ENCODE measurements at regions not wholly inside any gene's neighbourhood (a gene's known extent, or its start where the extent isn't known, plus 50 kb on each side); places are given as distances from the start of the nearest gene placed in this dataset.

- peaks cover 47% of the 10 kb centered on the region for H3K27me3 Mint-ChIP-seq (ENCODE audit: low read depth)
Measured at GRCh38 chr3:182686033-182686886, 107.0 kb upstream of the ATP11B start.

GRCh38 chr3:182690172-182690571 lies 103.1 kb upstream of the ATP11B start:
- no peak overlapping the region for H3K27ac Mint-ChIP-seq
- H3K9me3 Mint-ChIP-seq, result no peaks in the 10 kb centered on the region
- no peak overlapping the region for H3K4me3 Mint-ChIP-seq
- peaks cover 30% of the 10 kb centered on the region for H3K27me3 Mint-ChIP-seq (ENCODE audit: low read depth)
- H3K4me1 Mint-ChIP-seq (ENCODE audit: low read depth), result no peaks in the 10 kb centered on the region
- no peaks in the 10 kb centered on the region for H3K36me3 Mint-ChIP-seq (ENCODE audit: insufficient read depth in 2 of 2)
- ATAC-seq (replicated peaks in 1 of 2), result no peak
- DNase-seq, result no peak

More at GRCh38 chr3:182686033-182686886, 107.0 kb upstream of the ATP11B start:
- ATAC-seq (replicated peaks in 1 of 2) (no peak), DNase-seq (no peak)
- Mint-ChIP-seq H3K4me3 (no peak overlapping the region), H3K36me3 (ENCODE audit: insufficient read depth in 2 of 2) (peaks cover 0 to 1% of the 10 kb centered on the region in 2 donors), H3K27ac (no peak overlapping the region), H3K9me3 (no peaks in the 10 kb centered on the region), H3K4me1 (ENCODE audit: low read depth) (peaks cover 14% of the 10 kb centered on the region)

GRCh38 chr3:182692021-182692420 lies 101.3 kb upstream of the ATP11B start:
- peaks cover 13% of the 10 kb centered on the region for H3K27me3 Mint-ChIP-seq (ENCODE audit: low read depth)
- H3K9me3 Mint-ChIP-seq, result no peaks in the 10 kb centered on the region
- no peak for DNase-seq
- H3K4me1 Mint-ChIP-seq (ENCODE audit: low read depth), result no peaks in the 10 kb centered on the region
- H3K27ac Mint-ChIP-seq, result no peak overlapping the region
- H3K36me3 Mint-ChIP-seq (ENCODE audit: insufficient read depth in 2 of 2), result no peaks in the 10 kb centered on the region
- H3K4me3 Mint-ChIP-seq, result no peak overlapping the region
- ATAC-seq (replicated peaks in 1 of 2), result no peak

- Mint-ChIP-seq H3K4me1 (ENCODE audit: low read depth) (no peaks in the 10 kb centered on the region), H3K27me3 (ENCODE audit: low read depth) (peaks cover 6% of the 10 kb centered on the region), H3K36me3 (ENCODE audit: insufficient read depth in 2 of 2) (no peaks in the 10 kb centered on the region), H3K27ac (no peak overlapping the region), H3K9me3 (no peaks in the 10 kb centered on the region), H3K4me3 (no peak overlapping the region)
- ATAC-seq (replicated peaks in 1 of 2) (no peak), DNase-seq (no peak)
Measured at GRCh38 chr3:182692695-182693094, 100.6 kb upstream of the ATP11B start.

- H3K27ac Mint-ChIP-seq, result no peak overlapping the region
- no peak overlapping the region for H3K4me3 Mint-ChIP-seq
- DNase-seq (no peak), ATAC-seq (replicated peaks in 1 of 2) (no peak)
- no peaks in the 10 kb centered on the region for H3K36me3 Mint-ChIP-seq (ENCODE audit: insufficient read depth in 2 of 2)
- H3K4me1 Mint-ChIP-seq (ENCODE audit: low read depth), result no peaks in the 10 kb centered on the region
- no peaks in the 10 kb centered on the region for H3K9me3 Mint-ChIP-seq
- H3K27me3 Mint-ChIP-seq (ENCODE audit: low read depth), result no peaks in the 10 kb centered on the region
Measured at GRCh38 chr3:182693723-182694122, 99.6 kb upstream of the ATP11B start.

GRCh38 chr3:182696916-182697315 lies 96.4 kb upstream of the ATP11B start:
- H3K9me3 Mint-ChIP-seq, result no peaks in the 10 kb centered on the region
- H3K4me1 Mint-ChIP-seq (ENCODE audit: low read depth), result no peaks in the 10 kb centered on the region
- ATAC-seq (replicated peaks in 1 of 2) (no peak), DNase-seq (no peak)
- H3K27ac Mint-ChIP-seq, result no peak overlapping the region
- no peaks in the 10 kb centered on the region for H3K36me3 Mint-ChIP-seq (ENCODE audit: insufficient read depth in 2 of 2)
- H3K27me3 Mint-ChIP-seq (ENCODE audit: low read depth), result no peaks in the 10 kb centered on the region
- H3K4me3 Mint-ChIP-seq, result no peak overlapping the region

- no peaks in the 10 kb centered on the region for H3K4me1 Mint-ChIP-seq (ENCODE audit: low read depth)
- peaks cover 0 to 2% of the 10 kb centered on the region in 2 donors for H3K9me3 Mint-ChIP-seq
- H3K27me3 Mint-ChIP-seq (ENCODE audit: low read depth), result no peaks in the 10 kb centered on the region
- no peak overlapping the region for H3K27ac Mint-ChIP-seq
- DNase-seq (no peak), ATAC-seq (replicated peaks in 1 of 2) (no peak)
- H3K36me3 Mint-ChIP-seq (ENCODE audit: insufficient read depth in 2 of 2), result no peaks in the 10 kb centered on the region
- H3K4me3 Mint-ChIP-seq, result no peak overlapping the region
Measured at GRCh38 chr3:182697345-182697919, 95.9 kb upstream of the ATP11B start.

GRCh38 chr3:182698078-182698477 lies 95.2 kb upstream of the ATP11B start:
- Mint-ChIP-seq H3K4me3 (no peak overlapping the region), H3K36me3 (ENCODE audit: insufficient read depth in 2 of 2) (no peaks in the 10 kb centered on the region), H3K9me3 (peaks cover 0 to 2% of the 10 kb centered on the region in 2 donors), H3K27ac (no peak overlapping the region), H3K27me3 (ENCODE audit: low read depth) (no peaks in the 10 kb centered on the region), H3K4me1 (ENCODE audit: low read depth) (no peaks in the 10 kb centered on the region)
- no peak for ATAC-seq (replicated peaks in 1 of 2)
- DNase-seq, result no peak

- Mint-ChIP-seq H3K4me3 (no peak overlapping the region), H3K4me1 (ENCODE audit: low read depth) (no peaks in the 10 kb centered on the region), H3K36me3 (ENCODE audit: insufficient read depth in 2 of 2) (no peaks in the 10 kb centered on the region), H3K27ac (no peak overlapping the region), H3K27me3 (ENCODE audit: low read depth) (no peaks in the 10 kb centered on the region), H3K9me3 (peaks cover 0 to 2% of the 10 kb centered on the region in 2 donors)
- DNase-seq, result no peak
- no peak for ATAC-seq (replicated peaks in 1 of 2)
Measured at GRCh38 chr3:182699550-182700170, 93.6 kb upstream of the ATP11B start.

- Mint-ChIP-seq H3K4me1 (ENCODE audit: low read depth) (no peaks in the 10 kb centered on the region), H3K4me3 (no peak overlapping the region), H3K27ac (no peak overlapping the region), H3K36me3 (ENCODE audit: insufficient read depth in 2 of 2) (no peaks in the 10 kb centered on the region), H3K9me3 (peaks cover 0 to 2% of the 10 kb centered on the region in 2 donors), H3K27me3 (ENCODE audit: low read depth) (no peaks in the 10 kb centered on the region)
- DNase-seq (no peak), ATAC-seq (replicated peaks in 1 of 2) (no peak)
Measured at GRCh38 chr3:182702216-182702615, 91.1 kb upstream of the ATP11B start.

- no peaks in the 10 kb centered on the region for H3K4me1 Mint-ChIP-seq (ENCODE audit: low read depth)
- peaks cover 0 to 2% of the 10 kb centered on the region in 2 donors for H3K9me3 Mint-ChIP-seq
- no peaks in the 10 kb centered on the region for H3K27me3 Mint-ChIP-seq (ENCODE audit: low read depth)
- no peak overlapping the region for H3K27ac Mint-ChIP-seq
- DNase-seq (no peak), ATAC-seq (replicated peaks in 1 of 2) (no peak)
- H3K36me3 Mint-ChIP-seq (ENCODE audit: insufficient read depth in 2 of 2), result no peaks in the 10 kb centered on the region
- H3K4me3 Mint-ChIP-seq, result no peak overlapping the region
Measured at GRCh38 chr3:182703233-182703632, 90.1 kb upstream of the ATP11B start.

GRCh38 chr3:182704926-182705325 lies 88.4 kb upstream of the ATP11B start:
- Mint-ChIP-seq H3K4me3 (no peak overlapping the region), H3K27me3 (ENCODE audit: low read depth) (no peaks in the 10 kb centered on the region), H3K9me3 (peaks cover 0 to 2% of the 10 kb centered on the region in 2 donors), H3K36me3 (ENCODE audit: insufficient read depth in 2 of 2) (no peaks in the 10 kb centered on the region), H3K27ac (no peak overlapping the region), H3K4me1 (ENCODE audit: low read depth) (no peaks in the 10 kb centered on the region)
- ATAC-seq (replicated peaks in 1 of 2) (no peak), DNase-seq (no peak)

GRCh38 chr3:182708810-182709209 lies 84.5 kb upstream of the ATP11B start:
- H3K4me1 Mint-ChIP-seq (ENCODE audit: low read depth), result peaks cover 6% of the 10 kb centered on the region
- DNase-seq (no peak), ATAC-seq (replicated peaks in 1 of 2) (no peak)
- no peaks in the 10 kb centered on the region for H3K9me3 Mint-ChIP-seq
- no peaks in the 10 kb centered on the region for H3K27me3 Mint-ChIP-seq (ENCODE audit: low read depth)
- H3K36me3 Mint-ChIP-seq (ENCODE audit: insufficient read depth in 2 of 2), result no peaks in the 10 kb centered on the region
- H3K27ac Mint-ChIP-seq, result no peak overlapping the region
- H3K4me3 Mint-ChIP-seq, result no peak overlapping the region
